Activated CD8-positive, alpha-beta memory T cell treated with anti-CD3 and anti-CD28 coated beads for 24 hours (primary cell): ENCODE measurements at regions not wholly inside any gene's neighbourhood (a gene's known extent, or its start where the extent isn't known, plus 50 kb on each side); places are given as distances from the start of the nearest gene placed in this dataset.
A peak's percentile ranks its signal among the peaks of the same experiment; 100 is the strongest.
"Not testable (repeated sequence)": the region's sequence is repeated elsewhere in the genome, so short reads cannot be mapped to it uniquely, and the experiment has no call there.

Source experiments
- DNase-seq: peaks from one replicate; pipeline ENCODE4 v3.0.0-alpha.2; 2020

GRCh38 chr13:18624061-18624460 lies 557.6 kb downstream of the TUBA3C start:
- DNase-seq: not testable (repeated sequence)

GRCh38 chr13:18618442-18618841 lies 563.2 kb downstream of the TUBA3C start:
- not testable (repeated sequence) for DNase-seq

DNA sequence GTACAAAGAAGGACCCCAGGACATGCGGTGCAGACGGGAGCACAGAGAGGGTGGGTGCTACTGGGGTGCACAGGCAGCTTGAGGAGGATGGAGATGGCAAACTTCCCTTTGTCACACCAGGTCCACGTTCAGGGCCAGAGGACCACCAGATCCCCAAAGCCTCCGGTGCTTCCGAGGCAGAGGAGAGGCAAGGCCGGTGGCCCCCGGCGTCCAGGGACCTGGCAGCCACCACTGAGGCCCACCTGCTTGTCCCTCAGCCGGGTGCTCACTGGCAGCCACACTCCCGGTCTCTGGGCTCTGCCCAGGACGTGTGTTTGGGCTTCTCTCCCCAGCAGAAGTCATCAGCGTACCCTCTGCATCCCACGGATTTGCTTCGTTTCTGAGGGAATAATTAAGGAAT lies 571.1 kb downstream of the TUBA3C start:
- DNase-seq: not testable (repeated sequence)

DNA sequence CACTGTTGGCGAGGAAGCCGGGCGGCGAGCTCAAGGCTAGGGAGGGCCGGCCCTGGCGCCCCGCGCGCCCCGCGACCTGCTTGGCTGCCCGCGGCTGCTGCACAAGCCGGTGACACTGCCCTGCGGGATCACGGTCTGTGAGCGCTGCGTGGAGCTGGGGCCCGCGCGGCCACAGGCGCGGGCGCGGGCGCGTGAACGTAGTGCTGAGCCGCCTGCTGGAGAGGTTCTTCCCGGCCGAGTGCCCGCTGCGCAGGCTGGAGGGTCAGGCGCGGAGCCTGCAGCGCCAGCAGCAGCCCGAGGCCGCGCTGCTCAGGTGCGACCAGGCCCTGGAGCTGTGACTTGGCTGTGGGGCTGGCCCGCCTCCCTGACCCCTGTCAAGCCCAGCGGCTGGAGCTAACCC lies 572.3 kb downstream of the TUBA3C start:
- DNase-seq: not testable (repeated sequence)

DNA sequence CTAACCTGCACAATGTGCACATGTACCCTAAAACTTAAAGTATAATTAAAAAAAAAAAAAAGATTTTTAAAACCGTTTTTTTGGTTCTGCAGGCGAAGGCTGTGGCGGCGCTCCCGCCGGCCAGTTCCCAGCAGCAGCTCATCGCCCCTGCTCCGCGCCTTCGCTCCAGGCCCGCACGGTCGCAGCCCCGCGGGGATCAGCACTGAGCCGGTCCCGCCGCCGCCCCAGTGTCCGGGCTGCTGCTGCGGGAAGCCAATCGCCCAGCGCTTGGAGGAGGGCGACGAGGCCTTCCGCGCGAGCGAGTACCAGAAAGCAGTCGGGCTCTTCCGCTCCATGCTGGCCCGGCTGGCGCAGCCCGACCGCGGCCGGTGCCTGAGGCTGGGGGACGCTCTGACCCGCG lies 572.8 kb downstream of the TUBA3C start:
- not testable (repeated sequence) for DNase-seq

GRCh38 chr13:18600366-18600765 lies 581.3 kb downstream of the TUBA3C start:
- DNase-seq: not testable (repeated sequence)

GRCh38 chr13:18599791-18600211 lies 581.8 kb downstream of the TUBA3C start:
- peak; percentile 56 for DNase-seq

DNA sequence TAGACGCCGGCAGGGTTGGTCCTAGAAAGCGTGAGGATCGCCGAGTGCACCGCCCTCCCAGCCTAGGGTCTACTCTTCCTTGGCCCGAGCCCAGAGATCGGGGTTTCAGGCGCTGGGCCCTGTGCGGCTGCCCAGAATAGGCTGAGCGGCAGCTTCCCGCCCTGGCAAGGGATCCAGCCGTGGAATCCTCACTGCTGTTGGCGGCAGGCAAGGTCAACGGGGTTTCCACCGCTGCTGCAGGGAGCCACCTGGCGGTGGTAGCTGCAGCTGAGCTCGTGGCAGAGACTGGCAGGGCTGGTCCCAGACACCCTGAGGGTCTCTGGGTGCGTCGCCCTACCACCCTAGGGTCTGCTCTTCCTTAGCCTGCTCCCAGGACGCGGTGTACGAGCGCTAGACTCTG lies 583.1 kb downstream of the TUBA3C start:
- not testable (repeated sequence) for DNase-seq

GRCh38 chr13:18597940-18598339 lies 583.7 kb downstream of the TUBA3C start:
- DNase-seq: not testable (repeated sequence)

DNA sequence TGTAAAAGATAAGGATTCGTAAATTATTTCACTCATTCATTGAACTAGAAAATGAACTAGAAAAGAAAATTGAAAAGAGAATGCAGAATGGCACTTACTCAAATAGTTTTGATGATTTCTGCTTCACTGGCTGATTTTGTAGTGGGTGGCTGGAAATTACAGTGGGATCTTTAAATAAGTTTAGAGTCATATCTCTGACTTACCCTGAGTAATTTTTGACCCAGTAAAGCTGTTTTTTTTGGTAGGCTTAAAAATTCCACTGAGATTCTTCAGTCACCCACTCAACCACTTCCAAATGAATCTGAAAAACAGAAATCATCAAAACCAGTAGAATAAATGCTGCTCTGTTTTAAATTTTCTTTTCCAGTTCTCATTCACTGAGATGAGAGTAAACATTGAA lies 604.5 kb downstream of the TUBA3C start:
- not testable (repeated sequence) for DNase-seq

DNA sequence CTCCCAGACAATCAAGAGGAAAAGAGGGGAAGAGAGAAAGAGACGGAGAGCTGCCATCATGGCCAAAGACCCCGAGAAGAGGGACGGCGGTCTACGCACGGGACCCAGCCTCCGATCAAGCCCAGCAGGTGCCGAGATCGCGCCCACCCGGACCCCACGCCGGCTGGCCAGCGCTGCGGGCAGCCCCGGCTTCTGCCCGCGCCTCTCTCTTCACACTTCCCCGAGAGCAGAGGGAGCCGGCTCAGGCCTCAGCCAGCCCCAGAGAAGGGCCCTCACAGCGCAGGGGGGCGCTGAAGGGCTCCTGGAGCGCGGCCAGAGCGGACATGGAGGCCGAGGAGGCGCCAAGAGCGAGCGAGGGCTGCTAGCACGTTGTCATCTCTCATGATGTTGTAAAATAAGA lies 613.7 kb downstream of the TUBA3C start:
- not testable (repeated sequence) for DNase-seq
